H9 (cell line): ENCODE measurements at regions not wholly inside any gene's neighbourhood (a gene's known extent, or its start where the extent isn't known, plus 50 kb on each side); places are given as distances from the start of the nearest gene placed in this dataset.
A peak's percentile ranks its signal among the peaks of the same experiment; 100 is the strongest.

Source experiments
- DNase-seq: peaks from one replicate; pipeline ENCODE4 v3.0.0-alpha.2; 2017
- H2AFZ ChIP-seq: one replicate; pipeline ENCODE4 v1.6.1; 2013; ENCODE audit warnings: mild to moderate bottlenecking, low read length, control low read depth, moderate library complexity
- H2AK5ac ChIP-seq: 2 replicates; pipeline ENCODE4 v1.6.1; 2013; ENCODE audit warnings: low read length, control low read depth, mixed read lengths; ENCODE audit not compliant: insufficient read length
- H2BK120ac ChIP-seq: one replicate; pipeline ENCODE4 v1.6.1; 2013; ENCODE audit warnings: low read depth, mild to moderate bottlenecking, low read length, control low read depth, inconsistent platforms; ENCODE audit not compliant: poor library complexity, severe bottlenecking
- H2BK12ac ChIP-seq: 2 replicates; pipeline ENCODE4 v1.6.1; 2013; ENCODE audit warnings: low read length, control low read depth, mixed read lengths, low read depth; ENCODE audit not compliant: insufficient read length
- H2BK15ac ChIP-seq: 2 replicates; pipeline ENCODE4 v1.6.1; 2013; ENCODE audit warnings: low read depth, low read length, control low read depth
- H2BK20ac ChIP-seq: one replicate; pipeline ENCODE4 v1.6.1; 2013; ENCODE audit warnings: low read depth, mild to moderate bottlenecking, low read length, control low read depth, inconsistent platforms; ENCODE audit not compliant: poor library complexity, severe bottlenecking
- H2BK5ac ChIP-seq: 2 replicates; pipeline ENCODE4 v1.6.1; 2013; ENCODE audit warnings: low read length, control low read depth, mixed read lengths; ENCODE audit not compliant: insufficient read length
- H3K14ac ChIP-seq: 2 replicates; pipeline ENCODE4 v1.6.1; 2013; ENCODE audit warnings: low read length, control low read depth; ENCODE audit not compliant: insufficient read depth
- H3K18ac ChIP-seq: 2 replicates; pipeline ENCODE4 v1.6.1; 2013; ENCODE audit warnings: low read depth, mild to moderate bottlenecking, mixed read lengths, low read length, control low read depth; ENCODE audit not compliant: insufficient read length
- H3K23ac ChIP-seq: 2 replicates; pipeline ENCODE4 v1.6.1; 2013; ENCODE audit warnings: low read length, control low read depth, mixed read lengths, low read depth; ENCODE audit not compliant: insufficient read length
- H3K23me2 ChIP-seq: 2 replicates; pipeline ENCODE4 v1.6.1; 2013; ENCODE audit warnings: low read depth, mild to moderate bottlenecking, mixed read lengths, low read length, control low read depth; ENCODE audit not compliant: insufficient read length, poor library complexity, severe bottlenecking
- H3K27ac ChIP-seq: 2 replicates; pipeline ENCODE4 v1.5.1; 2013; ENCODE audit warnings: low read length, control low read depth, mixed read lengths, low read depth; ENCODE audit not compliant: insufficient read length
- H3K27me3 ChIP-seq: 2 replicates; pipeline ENCODE4 v1.6.1; 2013; ENCODE audit warnings: low read length, control low read depth, inconsistent platforms; ENCODE audit not compliant: insufficient read depth
- H3K4ac ChIP-seq: 2 replicates; pipeline ENCODE4 v1.6.1; 2013; ENCODE audit warnings: low read depth, mild to moderate bottlenecking, control low read depth, inconsistent platforms, low read length, moderate library complexity
- H3K4me1 ChIP-seq: 2 replicates; pipeline ENCODE4 v1.6.1; 2013; ENCODE audit warnings: low read length, control low read depth, inconsistent platforms; ENCODE audit not compliant: insufficient read depth
- H3K4me2 ChIP-seq: 2 replicates; pipeline ENCODE4 v1.6.1; 2013; ENCODE audit warnings: low read length, control low read depth, mixed read lengths; ENCODE audit not compliant: insufficient read length, insufficient read depth
- H3K56ac ChIP-seq: 2 replicates; pipeline ENCODE4 v1.6.1; 2013; ENCODE audit warnings: low read depth, mild to moderate bottlenecking, mixed read lengths, low read length, control low read depth; ENCODE audit not compliant: insufficient read length
- H3K79me1 ChIP-seq: 2 replicates; pipeline ENCODE4 v1.6.1; 2013; ENCODE audit warnings: low read depth, mild to moderate bottlenecking, moderate library complexity, low read length, control low read depth, inconsistent platforms; ENCODE audit not compliant: insufficient read depth, poor library complexity, severe bottlenecking
- H3K79me2 ChIP-seq: 2 replicates; pipeline ENCODE4 v1.6.1; 2013; ENCODE audit warnings: low read length, control low read depth, inconsistent platforms; ENCODE audit not compliant: insufficient read depth
- H3K9ac ChIP-seq: 2 replicates; pipeline ENCODE4 v1.6.1; 2013; ENCODE audit warnings: low read length, control low read depth, mixed read lengths; ENCODE audit not compliant: insufficient read length; ENCODE audit errors: extremely low read depth
- H3K9me3 ChIP-seq: one replicate; pipeline ENCODE4 v1.6.1; 2013; ENCODE audit warnings: low read depth, low read length, inconsistent platforms; ENCODE audit not compliant: control insufficient read depth
- H3T11ph ChIP-seq: one replicate; pipeline ENCODE4 v1.6.1; 2013; ENCODE audit warnings: mild to moderate bottlenecking, low read length, control low read depth, inconsistent platforms
- H4K20me1 ChIP-seq: one replicate; pipeline ENCODE4 v1.6.1; 2013; ENCODE audit not compliant: control insufficient read depth, insufficient read length, insufficient read depth
- H4K5ac ChIP-seq: 2 replicates; pipeline ENCODE4 v1.6.1; 2013; ENCODE audit warnings: low read depth, mild to moderate bottlenecking, mixed read lengths, low read length, control low read depth; ENCODE audit not compliant: insufficient read length
- H4K8ac ChIP-seq: replicated peaks from 2 replicates; pipeline ENCODE4 v1.6.1; 2013; ENCODE audit warnings: low read length, control low read depth, mixed read lengths, low read depth; ENCODE audit not compliant: insufficient read length
- H4K91ac ChIP-seq: 2 replicates; pipeline ENCODE4 v1.6.1; 2013; ENCODE audit warnings: low read depth, mild to moderate bottlenecking, moderate library complexity, mixed read lengths, low read length, control low read depth; ENCODE audit not compliant: insufficient read length
- H3K27ac Mint-ChIP-seq, 3 experiments: 2 replicates in 2 of 3; 3 replicates in 1 of 3; pipeline ENCODE4 v1.8.0; 2020 to 2021; ENCODE audit warnings: mixed read lengths in 3 of 3, mild to moderate bottlenecking in 1 of 3, moderate library complexity in 1 of 3
- H3K27me3 Mint-ChIP-seq: 2 replicates; pipeline ENCODE4 v1.8.0; 2021; ENCODE audit warnings: low read depth, mild to moderate bottlenecking, moderate library complexity, mixed read lengths
- H3K36me3 Mint-ChIP-seq, 3 experiments: 2 replicates in 2 of 3; 3 replicates in 1 of 3; pipeline ENCODE4 v1.8.0; 2020 to 2021; ENCODE audit warnings: low read depth in 3 of 3, mixed read lengths in 3 of 3; ENCODE audit not compliant: insufficient read depth in 1 of 3
- H3K4me1 Mint-ChIP-seq, 2 experiments: 2 replicates each; pipeline ENCODE4 v1.8.0; 2020; ENCODE audit warnings: mixed read lengths in 2 of 2
- H3K4me3 Mint-ChIP-seq, 2 experiments: 2 replicates in 1 of 2; 3 replicates in 1 of 2; pipeline ENCODE4 v1.8.0; 2020 to 2021; ENCODE audit warnings: mild to moderate bottlenecking in 2 of 2, mixed read lengths in 2 of 2, moderate library complexity in 1 of 2
- H3K9me3 Mint-ChIP-seq, 2 experiments: 2 replicates in 1 of 2; 3 replicates in 1 of 2; pipeline ENCODE4 v1.8.0; 2020; ENCODE audit warnings: mild to moderate bottlenecking in 2 of 2, mixed read lengths in 2 of 2, moderate library complexity in 1 of 2
- WGBS: extraction: QIAGEN DNeasy Blood & Tissue Kit; methylation state at CpG from one replicate; pipeline ENCODE4 v1.1.7; 2013; ENCODE audit warnings: missing lambda C conversion rate, low lambda C conversion rate, mixed read lengths; ENCODE audit not compliant: insufficient read length; ENCODE audit errors: extremely low coverage; 5-methylcytosine and 5-hydroxymethylcytosine counted together
- TF ChIP-seq, protein P1 (sequence below): fragments of 200-600 bp; sonication (generic); conservative IDR thresholded peaks from 3 replicates; pipeline ENCODE4 v1.8.0; 2021; ENCODE audit warnings: antibody characterized with exemption, mild to moderate bottlenecking

DNA sequence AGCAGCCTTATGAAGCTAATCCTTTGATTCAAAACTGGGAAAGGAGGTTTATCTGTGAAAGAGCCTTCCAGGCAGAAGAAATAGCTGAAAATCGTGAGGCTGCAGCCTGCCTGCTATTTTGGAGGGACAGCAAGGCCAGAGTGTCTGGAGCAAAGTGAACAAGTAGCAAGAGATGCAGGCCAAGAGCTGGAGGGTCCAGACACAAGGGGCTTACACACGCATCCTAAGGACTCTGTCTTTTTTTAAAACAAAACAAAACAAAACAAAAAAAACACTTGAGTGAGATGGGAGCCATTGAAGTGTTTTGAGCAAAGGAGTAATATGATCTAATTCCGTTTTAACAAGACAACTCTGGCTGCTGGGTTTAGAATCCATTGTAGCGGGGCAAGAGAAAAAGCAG is 76.4 kb upstream of the BCAT1 start:
- Histone ChIP-seq H3K4ac (no peak overlapping the region), H3K18ac (no peak overlapping the region), H3K79me1 (no peaks in the 10 kb centered on the region), H3K23me2 (no peaks in the 10 kb centered on the region), H2BK12ac (no peak overlapping the region), H3K56ac (no peak overlapping the region), H2BK120ac (no peak overlapping the region), H3K79me2 (no peaks in the 10 kb centered on the region), H4K20me1 (no peaks in the 10 kb centered on the region), H3T11ph (no peak overlapping the region), H3K4me2 (no peak overlapping the region), H3K23ac (no peak overlapping the region), H2AFZ (peak overlapping the region; percentile 71), H4K5ac (no peak overlapping the region), H3K4me1 (no peaks in the 10 kb centered on the region), H3K9ac (no peak overlapping the region), H2AK5ac (no peak overlapping the region), H2BK5ac (no peak overlapping the region), H3K27ac (no peak overlapping the region), H3K27me3 (no peaks in the 10 kb centered on the region), H2BK20ac (no peak overlapping the region), H4K8ac (no peak overlapping the region), H2BK15ac (no peak overlapping the region), H3K9me3 (no peaks in the 10 kb centered on the region), H3K14ac (no peak overlapping the region), H4K91ac (no peak overlapping the region)
- TF ChIP-seq, protein P1, sequence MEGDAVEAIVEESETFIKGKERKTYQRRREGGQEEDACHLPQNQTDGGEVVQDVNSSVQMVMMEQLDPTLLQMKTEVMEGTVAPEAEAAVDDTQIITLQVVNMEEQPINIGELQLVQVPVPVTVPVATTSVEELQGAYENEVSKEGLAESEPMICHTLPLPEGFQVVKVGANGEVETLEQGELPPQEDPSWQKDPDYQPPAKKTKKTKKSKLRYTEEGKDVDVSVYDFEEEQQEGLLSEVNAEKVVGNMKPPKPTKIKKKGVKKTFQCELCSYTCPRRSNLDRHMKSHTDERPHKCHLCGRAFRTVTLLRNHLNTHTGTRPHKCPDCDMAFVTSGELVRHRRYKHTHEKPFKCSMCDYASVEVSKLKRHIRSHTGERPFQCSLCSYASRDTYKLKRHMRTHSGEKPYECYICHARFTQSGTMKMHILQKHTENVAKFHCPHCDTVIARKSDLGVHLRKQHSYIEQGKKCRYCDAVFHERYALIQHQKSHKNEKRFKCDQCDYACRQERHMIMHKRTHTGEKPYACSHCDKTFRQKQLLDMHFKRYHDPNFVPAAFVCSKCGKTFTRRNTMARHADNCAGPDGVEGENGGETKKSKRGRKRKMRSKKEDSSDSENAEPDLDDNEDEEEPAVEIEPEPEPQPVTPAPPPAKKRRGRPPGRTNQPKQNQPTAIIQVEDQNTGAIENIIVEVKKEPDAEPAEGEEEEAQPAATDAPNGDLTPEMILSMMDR: no peak
- no peaks in the 10 kb centered on the region for H3K4me1 Mint-ChIP-seq
- no peaks in the 10 kb centered on the region for H3K36me3 Mint-ChIP-seq
- no peak for DNase-seq
- no peak overlapping the region for H3K4me3 Mint-ChIP-seq
- no CpG with 5 or more reads among the region's 4 CpGs for WGBS
- no peak overlapping the region for H3K27ac Mint-ChIP-seq
- H3K27me3 Mint-ChIP-seq: no peaks in the 10 kb centered on the region
- no peaks in the 10 kb centered on the region for H3K9me3 Mint-ChIP-seq
